ENCODE measurements at regions not wholly inside any gene's neighbourhood (a gene's known extent, or its start where the extent isn't known, plus 50 kb on each side); places are given as distances from the start of the nearest gene placed in this dataset.

GRCh38 chr2:156864325-156864724 is 393.2 kb upstream of the GALNT5 start:
- Histone ChIP-seq H3K9me3 (ENCODE audit: control insufficient read depth, insufficient read depth, low read length) (no peaks in the 10 kb centered on the region), H3K4me3 (ENCODE audit: low read depth, low read length) (no peak overlapping the region), H3K4me1 (ENCODE audit: control insufficient read depth, insufficient read depth, low read length) (no peaks in the 10 kb centered on the region), H3K36me3 (ENCODE audit: control insufficient read depth, insufficient read depth, low read length) (no peaks in the 10 kb centered on the region), H3K9ac (ENCODE audit: low read depth, low read length) (no peak overlapping the region), H3K27me3 (ENCODE audit: control insufficient read depth, insufficient read depth, low read length) (no peaks in the 10 kb centered on the region)

GRCh38 chr2:156864753-156865152 is 392.8 kb upstream of the GALNT5 start:
- H3K27me3 ChIP-seq (ENCODE audit: control insufficient read depth, insufficient read depth, low read length), result no peaks in the 10 kb centered on the region
- H3K4me1 ChIP-seq (ENCODE audit: control insufficient read depth, insufficient read depth, low read length), result no peaks in the 10 kb centered on the region
- H3K4me3 ChIP-seq (ENCODE audit: low read depth, low read length), result no peak overlapping the region
- no peaks in the 10 kb centered on the region for H3K9me3 ChIP-seq (ENCODE audit: control insufficient read depth, insufficient read depth, low read length)
- H3K36me3 ChIP-seq (ENCODE audit: control insufficient read depth, insufficient read depth, low read length), result no peaks in the 10 kb centered on the region
- H3K9ac ChIP-seq (ENCODE audit: low read depth, low read length), result no peak overlapping the region

DNA sequence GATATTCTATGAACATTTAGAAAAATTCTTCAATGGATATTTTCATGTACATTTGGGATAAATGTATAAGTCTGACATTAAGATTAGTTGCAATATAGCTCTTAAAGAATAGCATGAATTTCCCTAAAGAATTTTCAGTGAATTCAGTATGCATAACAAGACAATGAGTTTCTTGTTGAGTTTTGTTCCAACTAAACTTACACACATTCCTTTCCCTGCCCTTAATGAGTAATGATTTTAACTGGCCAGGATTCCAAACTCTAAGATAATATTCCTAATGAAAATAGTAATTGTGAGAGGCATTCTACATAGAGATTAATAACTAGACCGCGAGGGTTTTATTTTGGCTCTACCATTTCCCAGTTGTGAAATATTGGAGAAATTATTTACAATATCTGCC is 390.3 kb upstream of the GALNT5 start:
- Histone ChIP-seq H3K9ac (ENCODE audit: low read depth, low read length) (no peak overlapping the region), H3K36me3 (ENCODE audit: control insufficient read depth, insufficient read depth, low read length) (no peaks in the 10 kb centered on the region), H3K9me3 (ENCODE audit: control insufficient read depth, insufficient read depth, low read length) (no peaks in the 10 kb centered on the region), H3K4me1 (ENCODE audit: control insufficient read depth, insufficient read depth, low read length) (no peaks in the 10 kb centered on the region), H3K4me3 (ENCODE audit: low read depth, low read length) (no peak overlapping the region), H3K27me3 (ENCODE audit: control insufficient read depth, insufficient read depth, low read length) (peaks cover 3% of the 10 kb centered on the region)

DNA sequence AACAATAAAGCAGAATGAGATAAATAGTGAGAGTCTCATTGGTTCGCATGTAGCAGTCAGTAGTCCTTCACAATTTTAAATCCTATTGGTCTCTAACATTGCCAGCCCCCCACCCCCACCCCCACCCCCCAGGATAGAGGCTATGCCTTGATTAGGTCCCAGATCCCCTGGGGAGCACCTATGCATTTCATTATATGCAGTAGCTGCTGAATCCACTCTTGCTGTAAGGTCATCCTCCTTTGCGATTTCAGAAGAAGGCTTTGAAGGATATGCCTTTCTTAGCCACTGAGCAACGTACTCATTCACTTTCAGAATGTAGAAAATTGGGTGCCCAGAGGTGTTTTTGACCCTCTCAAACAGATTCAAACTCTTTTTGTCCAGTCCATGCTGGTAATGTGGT is 382.8 kb upstream of the GALNT5 start:
- Histone ChIP-seq H3K27me3 (ENCODE audit: control insufficient read depth, insufficient read depth, low read length) (peaks cover 44% of the 10 kb centered on the region), H3K9me3 (ENCODE audit: control insufficient read depth, insufficient read depth, low read length) (no peaks in the 10 kb centered on the region), H3K4me1 (ENCODE audit: control insufficient read depth, insufficient read depth, low read length) (no peaks in the 10 kb centered on the region), H3K36me3 (ENCODE audit: control insufficient read depth, insufficient read depth, low read length) (no peaks in the 10 kb centered on the region), H3K9ac (ENCODE audit: low read depth, low read length) (no peak overlapping the region), H3K4me3 (ENCODE audit: low read depth, low read length) (no peak overlapping the region)

- no peaks in the 10 kb centered on the region for H3K27me3 ChIP-seq (ENCODE audit: control insufficient read depth, insufficient read depth, low read length)
- H3K4me3 ChIP-seq (ENCODE audit: low read depth, low read length), result no peak overlapping the region
- no peaks in the 10 kb centered on the region for H3K9me3 ChIP-seq (ENCODE audit: control insufficient read depth, insufficient read depth, low read length)
These were observed 373.7 kb upstream of the GALNT5 start for GRCh38 chr2:156883804-156884203.

DNA sequence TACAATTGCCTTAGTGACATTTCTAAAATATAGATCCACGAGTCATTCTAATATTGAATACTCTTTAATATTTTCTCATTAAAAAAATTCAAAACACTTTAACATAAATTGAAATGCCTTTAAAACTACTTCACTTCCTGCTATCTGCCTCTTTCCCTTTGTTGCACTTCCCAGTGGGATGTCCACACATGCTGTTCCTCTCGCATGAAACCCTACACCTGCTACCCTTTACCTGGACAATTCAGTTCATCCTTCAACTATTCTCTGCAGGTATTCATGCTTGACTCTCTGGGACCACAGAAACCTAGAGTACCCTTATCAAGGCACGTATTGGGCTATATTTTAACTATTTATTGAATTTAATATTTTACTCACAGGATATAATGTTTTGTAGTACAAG is 373.3 kb upstream of the GALNT5 start:
- Histone ChIP-seq H3K27me3 (ENCODE audit: control insufficient read depth, insufficient read depth, low read length) (no peaks in the 10 kb centered on the region), H3K36me3 (ENCODE audit: control insufficient read depth, insufficient read depth, low read length) (no peaks in the 10 kb centered on the region), H3K4me3 (ENCODE audit: low read depth, low read length) (no peak overlapping the region), H3K9me3 (ENCODE audit: control insufficient read depth, insufficient read depth, low read length) (no peaks in the 10 kb centered on the region), H3K4me1 (ENCODE audit: control insufficient read depth, insufficient read depth, low read length) (no peaks in the 10 kb centered on the region), H3K9ac (ENCODE audit: low read depth, low read length) (no peak overlapping the region)

More at GRCh38 chr2:156883804-156884203, 373.7 kb upstream of the GALNT5 start:
- no peaks in the 10 kb centered on the region for H3K36me3 ChIP-seq (ENCODE audit: control insufficient read depth, insufficient read depth, low read length)
- H3K9ac ChIP-seq (ENCODE audit: low read depth, low read length), result no peak overlapping the region
- H3K4me1 ChIP-seq (ENCODE audit: control insufficient read depth, insufficient read depth, low read length), result no peaks in the 10 kb centered on the region

- Histone ChIP-seq H3K4me3 (ENCODE audit: low read depth, low read length) (no peak overlapping the region), H3K36me3 (ENCODE audit: control insufficient read depth, insufficient read depth, low read length) (no peaks in the 10 kb centered on the region), H3K9me3 (ENCODE audit: control insufficient read depth, insufficient read depth, low read length) (no peaks in the 10 kb centered on the region), H3K27me3 (ENCODE audit: control insufficient read depth, insufficient read depth, low read length) (peaks cover 18% of the 10 kb centered on the region), H3K9ac (ENCODE audit: low read depth, low read length) (no peak overlapping the region), H3K4me1 (ENCODE audit: control insufficient read depth, insufficient read depth, low read length) (peaks cover 13% of the 10 kb centered on the region)
These were observed 366.9 kb upstream of the GALNT5 start for GRCh38 chr2:156890529-156891148.

GRCh38 chr2:156891609-156892008 is 365.9 kb upstream of the GALNT5 start:
- no peaks in the 10 kb centered on the region for H3K36me3 ChIP-seq (ENCODE audit: control insufficient read depth, insufficient read depth, low read length)
- no peak overlapping the region for H3K4me3 ChIP-seq (ENCODE audit: low read depth, low read length)
- peaks cover 13% of the 10 kb centered on the region for H3K4me1 ChIP-seq (ENCODE audit: control insufficient read depth, insufficient read depth, low read length)
- H3K27me3 ChIP-seq (ENCODE audit: control insufficient read depth, insufficient read depth, low read length), result peaks cover 18% of the 10 kb centered on the region
- no peaks in the 10 kb centered on the region for H3K9me3 ChIP-seq (ENCODE audit: control insufficient read depth, insufficient read depth, low read length)
- no peak overlapping the region for H3K9ac ChIP-seq (ENCODE audit: low read depth, low read length)

DNA sequence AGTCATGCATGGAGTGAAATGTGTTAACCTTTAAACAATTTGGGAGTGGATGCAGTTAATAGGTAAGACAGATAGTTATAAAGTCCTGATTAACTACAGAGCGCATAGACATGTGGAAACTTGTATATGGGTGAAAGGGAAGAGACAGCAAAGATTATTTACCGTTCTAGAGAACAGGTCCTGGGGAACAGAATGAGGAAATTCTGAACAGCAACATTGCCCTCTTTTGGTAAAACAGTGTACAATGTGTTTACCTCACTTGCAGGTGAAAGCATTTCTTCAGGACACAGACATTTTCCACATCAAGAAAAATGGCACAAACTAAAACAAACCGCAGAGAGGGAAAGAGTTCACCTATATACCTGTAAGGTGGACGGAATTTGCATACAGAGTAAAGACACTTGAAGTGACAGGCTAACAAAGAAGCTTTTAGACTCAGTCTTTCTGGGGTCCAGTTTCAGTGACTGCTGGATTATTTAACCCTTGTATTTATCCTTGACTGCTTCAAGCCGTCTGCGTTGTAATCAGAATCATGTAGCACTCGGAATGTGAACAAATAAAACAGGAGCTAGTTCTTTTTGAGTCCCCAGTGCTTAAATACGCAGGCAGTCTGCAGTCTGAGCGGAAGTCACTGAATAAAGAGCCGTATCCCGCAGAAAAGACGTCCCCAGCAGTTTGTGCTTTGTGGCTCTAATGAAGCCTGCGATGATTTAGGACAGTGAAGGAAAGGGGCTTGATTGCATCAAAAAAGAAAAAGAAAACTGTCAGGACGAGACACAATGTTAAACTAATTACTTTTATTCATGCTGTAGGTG is 364.8 kb upstream of the GALNT5 start:
- Histone ChIP-seq H3K9ac (ENCODE audit: low read depth, low read length) (no peak overlapping the region), H3K9me3 (ENCODE audit: control insufficient read depth, insufficient read depth, low read length) (no peaks in the 10 kb centered on the region), H3K4me3 (ENCODE audit: low read depth, low read length) (peak overlapping the region; percentile 41), H3K4me1 (ENCODE audit: control insufficient read depth, insufficient read depth, low read length) (peaks cover 13% of the 10 kb centered on the region), H3K27me3 (ENCODE audit: control insufficient read depth, insufficient read depth, low read length) (peaks cover 18% of the 10 kb centered on the region), H3K36me3 (ENCODE audit: control insufficient read depth, insufficient read depth, low read length) (no peaks in the 10 kb centered on the region)

- Histone ChIP-seq H3K27me3 (ENCODE audit: control insufficient read depth, insufficient read depth, low read length) (peaks cover 18% of the 10 kb centered on the region), H3K9me3 (ENCODE audit: control insufficient read depth, insufficient read depth, low read length) (no peaks in the 10 kb centered on the region), H3K4me1 (ENCODE audit: control insufficient read depth, insufficient read depth, low read length) (peaks cover 6% of the 10 kb centered on the region), H3K9ac (ENCODE audit: low read depth, low read length) (no peak overlapping the region), H3K4me3 (ENCODE audit: low read depth, low read length) (no peak overlapping the region), H3K36me3 (ENCODE audit: control insufficient read depth, insufficient read depth, low read length) (no peaks in the 10 kb centered on the region)
These were observed 361.2 kb upstream of the GALNT5 start for GRCh38 chr2:156896294-156896693.

GRCh38 chr2:156897548-156897947 is 360.0 kb upstream of the GALNT5 start:
- H3K36me3 ChIP-seq (ENCODE audit: control insufficient read depth, insufficient read depth, low read length), result no peaks in the 10 kb centered on the region
- peaks cover 18% of the 10 kb centered on the region for H3K27me3 ChIP-seq (ENCODE audit: control insufficient read depth, insufficient read depth, low read length)
- no peaks in the 10 kb centered on the region for H3K9me3 ChIP-seq (ENCODE audit: control insufficient read depth, insufficient read depth, low read length)
- H3K4me3 ChIP-seq (ENCODE audit: low read depth, low read length), result no peak overlapping the region
- no peaks in the 10 kb centered on the region for H3K4me1 ChIP-seq (ENCODE audit: control insufficient read depth, insufficient read depth, low read length)
- no peak overlapping the region for H3K9ac ChIP-seq (ENCODE audit: low read depth, low read length)

DNA sequence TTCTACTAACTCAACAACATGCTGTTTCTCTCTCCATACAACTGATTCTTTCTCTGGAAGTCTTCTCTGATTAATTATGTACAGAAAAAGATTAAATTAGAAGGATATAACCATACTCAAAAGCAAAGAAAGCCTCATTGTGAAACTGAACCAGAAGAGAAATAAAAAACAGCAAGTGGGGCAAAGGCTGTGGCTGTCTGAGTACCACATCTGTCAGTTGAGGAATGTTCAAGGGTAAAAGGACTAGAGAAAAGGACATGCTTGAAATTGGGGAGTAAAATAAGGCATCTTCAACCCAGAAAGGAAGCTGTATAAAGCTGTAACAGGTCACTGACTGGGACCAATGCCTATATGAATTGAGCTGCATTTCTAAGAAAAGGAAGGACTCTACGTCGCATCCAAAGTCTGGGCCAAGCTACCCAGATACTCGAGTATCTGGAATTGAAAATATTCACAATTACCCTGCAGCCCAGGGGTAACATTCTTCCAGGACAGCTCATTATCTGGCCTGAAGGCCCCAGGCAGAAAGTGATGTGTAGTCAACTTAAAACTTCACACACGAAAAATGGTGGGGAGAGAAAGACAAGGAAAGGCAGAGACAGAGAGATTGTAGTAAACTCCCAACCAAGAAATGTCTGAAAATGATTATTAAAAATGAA is 356.0 kb upstream of the GALNT5 start:
- Histone ChIP-seq H3K9me3 (ENCODE audit: control insufficient read depth, insufficient read depth, low read length) (no peaks in the 10 kb centered on the region), H3K4me3 (ENCODE audit: low read depth, low read length) (no peak overlapping the region), H3K36me3 (ENCODE audit: control insufficient read depth, insufficient read depth, low read length) (no peaks in the 10 kb centered on the region), H3K9ac (ENCODE audit: low read depth, low read length) (no peak overlapping the region), H3K4me1 (ENCODE audit: control insufficient read depth, insufficient read depth, low read length) (no peaks in the 10 kb centered on the region), H3K27me3 (ENCODE audit: control insufficient read depth, insufficient read depth, low read length) (no peaks in the 10 kb centered on the region)

Data from iPS-15b (cell line).